T-helper 2 cell treated with Interferon-gamma antibody and Interleukin-4, amounts not matched to agents 5 μg/mL and 100 μg/mL, for 36 hours (primary cell): ENCODE measurements at regions not wholly inside any gene's neighbourhood (a gene's known extent, or its start where the extent isn't known, plus 50 kb on each side); places are given as distances from the start of the nearest gene placed in this dataset.
"Not testable (repeated sequence)": the region's sequence is repeated elsewhere in the genome, so short reads cannot be mapped to it uniquely, and the experiment has no call there.

Experiments used
- DNase-seq: peaks from one replicate; pipeline ENCODE4 v3.0.0; 2021; ENCODE audit warnings: low spot score
- H3K27ac Mint-ChIP-seq: one replicate; pipeline ENCODE4 v1.8.0; 2021; ENCODE audit warnings: mild to moderate bottlenecking, mixed read lengths
- H3K27me3 Mint-ChIP-seq: one replicate; pipeline ENCODE4 v1.8.0; 2021; ENCODE audit warnings: low read depth, mixed read lengths
- H3K36me3 Mint-ChIP-seq: one replicate; pipeline ENCODE4 v1.8.0; 2021; ENCODE audit warnings: low read depth, mixed read lengths
- H3K4me1 Mint-ChIP-seq: one replicate; pipeline ENCODE4 v1.8.0; 2021; ENCODE audit warnings: low read depth, mixed read lengths
- H3K4me3 Mint-ChIP-seq: one replicate; pipeline ENCODE4 v1.8.0; 2022; ENCODE audit warnings: mild to moderate bottlenecking, moderate library complexity, mixed read lengths
- H3K9me3 Mint-ChIP-seq: one replicate; pipeline ENCODE4 v1.8.0; 2021; ENCODE audit warnings: mixed read lengths

DNA sequence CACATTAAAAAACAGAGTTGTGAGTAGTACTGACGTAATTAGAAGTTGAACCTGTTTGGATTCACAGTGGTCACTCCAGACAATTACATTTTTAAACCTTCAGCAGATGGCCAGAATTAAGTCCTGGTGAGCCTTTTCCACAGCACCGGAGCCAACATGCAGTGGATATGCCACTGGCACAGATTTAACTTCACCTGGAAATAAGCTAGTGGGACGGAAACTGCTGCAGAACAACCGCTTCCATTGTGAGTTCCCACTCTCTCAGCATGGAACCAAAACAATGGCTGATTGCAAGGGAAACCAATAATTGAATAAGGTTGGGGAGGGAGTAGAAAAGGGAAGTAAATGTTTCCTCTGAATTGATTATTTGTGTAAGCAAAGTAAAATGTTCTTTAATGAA, 515.1 kb downstream of the STK39 start:
- H3K27me3 Mint-ChIP-seq: no peaks in the 10 kb centered on the region
- no peaks in the 10 kb centered on the region for H3K36me3 Mint-ChIP-seq
- no peaks in the 10 kb centered on the region for H3K9me3 Mint-ChIP-seq
- no peaks in the 10 kb centered on the region for H3K4me1 Mint-ChIP-seq
- H3K27ac Mint-ChIP-seq: no peak overlapping the region
- H3K4me3 Mint-ChIP-seq: no peak overlapping the region
- DNase-seq: no peak

- DNase-seq: no peak
- H3K36me3 Mint-ChIP-seq: no peaks in the 10 kb centered on the region
- no peaks in the 10 kb centered on the region for H3K9me3 Mint-ChIP-seq
- no peaks in the 10 kb centered on the region for H3K4me1 Mint-ChIP-seq
- H3K4me3 Mint-ChIP-seq: no peak overlapping the region
- H3K27me3 Mint-ChIP-seq: no peaks in the 10 kb centered on the region
- no peak overlapping the region for H3K27ac Mint-ChIP-seq
These were observed 517.5 kb downstream of the STK39 start for GRCh38 chr2:167729911-167730310.

DNA sequence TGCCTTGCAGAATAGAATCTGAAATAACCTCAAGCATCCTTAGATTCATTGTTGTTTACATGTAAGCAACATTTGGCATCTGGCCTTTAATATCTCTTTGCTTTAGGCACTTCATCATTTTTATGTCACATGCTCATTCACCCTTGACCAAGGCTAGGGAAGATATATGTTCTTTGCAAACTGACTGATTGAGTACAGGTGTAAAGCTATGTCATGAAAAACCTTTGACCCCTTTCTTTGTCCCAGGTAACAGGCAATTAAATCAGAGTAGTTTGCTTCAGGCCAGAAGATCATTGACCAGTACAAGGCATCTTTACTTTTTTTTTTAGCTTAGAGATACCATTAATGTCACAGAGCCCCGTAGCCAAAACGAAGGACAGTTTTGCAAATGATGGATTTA, 520.6 kb downstream of the STK39 start:
- H3K4me1 Mint-ChIP-seq: no peaks in the 10 kb centered on the region
- no peaks in the 10 kb centered on the region for H3K9me3 Mint-ChIP-seq
- H3K36me3 Mint-ChIP-seq: no peaks in the 10 kb centered on the region
- no peak for DNase-seq
- no peak overlapping the region for H3K4me3 Mint-ChIP-seq
- H3K27ac Mint-ChIP-seq: no peak overlapping the region
- H3K27me3 Mint-ChIP-seq: no peaks in the 10 kb centered on the region

- no peaks in the 10 kb centered on the region for H3K9me3 Mint-ChIP-seq
- H3K27ac Mint-ChIP-seq: no peak overlapping the region
- no peak overlapping the region for H3K4me3 Mint-ChIP-seq
- no peaks in the 10 kb centered on the region for H3K27me3 Mint-ChIP-seq
- no peaks in the 10 kb centered on the region for H3K36me3 Mint-ChIP-seq
- no peaks in the 10 kb centered on the region for H3K4me1 Mint-ChIP-seq
- no peak for DNase-seq
These were observed 525.8 kb downstream of the STK39 start for GRCh38 chr2:167721593-167721992.

DNA sequence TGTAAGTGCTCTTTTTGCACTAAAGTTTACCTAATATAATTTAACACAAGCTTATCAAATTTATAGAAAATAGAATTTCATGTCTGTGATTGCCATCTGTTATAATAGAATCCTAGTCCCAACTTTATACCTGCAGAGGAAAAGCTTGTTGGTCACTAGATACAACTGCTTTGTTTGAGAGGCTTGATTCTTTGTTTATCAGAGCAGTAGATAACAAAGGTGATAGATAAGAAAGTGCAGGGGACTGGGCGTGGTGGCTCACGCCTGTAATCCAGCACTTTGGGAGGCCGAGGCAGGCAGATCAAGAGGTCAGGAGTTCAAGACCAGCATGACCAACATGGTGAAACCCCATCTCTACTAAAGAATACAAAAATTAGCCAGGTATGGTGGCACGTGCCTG, 528.0 kb downstream of the STK39 start:
- no peak overlapping the region for H3K4me3 Mint-ChIP-seq
- DNase-seq: no peak
- H3K27ac Mint-ChIP-seq: no peak overlapping the region
- H3K9me3 Mint-ChIP-seq: no peaks in the 10 kb centered on the region
- H3K36me3 Mint-ChIP-seq: no peaks in the 10 kb centered on the region
- no peaks in the 10 kb centered on the region for H3K27me3 Mint-ChIP-seq
- H3K4me1 Mint-ChIP-seq: no peaks in the 10 kb centered on the region

- no peak overlapping the region for H3K4me3 Mint-ChIP-seq
- no peak overlapping the region for H3K27ac Mint-ChIP-seq
- H3K9me3 Mint-ChIP-seq: no peaks in the 10 kb centered on the region
- no peak for DNase-seq
- H3K36me3 Mint-ChIP-seq: no peaks in the 10 kb centered on the region
- H3K4me1 Mint-ChIP-seq: no peaks in the 10 kb centered on the region
- no peaks in the 10 kb centered on the region for H3K27me3 Mint-ChIP-seq
These were observed 528.8 kb downstream of the STK39 start for GRCh38 chr2:167718560-167718959.

- Mint-ChIP-seq H3K4me3 (no peak overlapping the region), H3K9me3 (no peaks in the 10 kb centered on the region)
These were observed 531.5 kb downstream of the STK39 start for GRCh38 chr2:167715932-167716331.

DNA sequence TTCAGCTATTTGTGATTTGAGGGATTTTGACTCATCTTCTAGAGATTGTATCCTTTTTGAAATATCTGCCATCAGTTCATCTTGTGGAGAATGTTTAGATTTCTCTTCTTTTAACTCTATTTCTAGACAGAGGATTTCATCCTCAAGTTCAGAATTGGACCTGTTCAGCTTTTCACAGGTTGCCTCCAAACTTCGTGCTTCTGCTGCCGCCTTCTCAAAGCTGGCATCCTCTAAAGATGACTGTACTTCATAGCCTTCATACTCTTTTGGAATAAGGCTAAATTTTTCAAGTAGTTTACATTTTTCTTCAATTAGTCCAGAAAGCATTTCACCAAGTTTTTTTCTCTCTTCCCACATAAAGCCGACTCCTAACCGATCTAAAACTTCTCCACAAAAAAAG, 531.9 kb downstream of the STK39 start:
- not testable (repeated sequence) for H3K36me3 Mint-ChIP-seq, H3K9me3 Mint-ChIP-seq, DNase-seq, H3K27ac Mint-ChIP-seq, H3K4me1 Mint-ChIP-seq, H3K27me3 Mint-ChIP-seq, H3K4me3 Mint-ChIP-seq

More at GRCh38 chr2:167715932-167716331, 531.5 kb downstream of the STK39 start:
- Mint-ChIP-seq H3K27ac (no peak overlapping the region), H3K27me3 (no peaks in the 10 kb centered on the region), H3K36me3 (no peaks in the 10 kb centered on the region), H3K4me1 (no peaks in the 10 kb centered on the region)
- DNase-seq: no peak

GRCh38 chr2:167712275-167712674, 535.1 kb downstream of the STK39 start:
- Mint-ChIP-seq H3K36me3 (no peaks in the 10 kb centered on the region), H3K27ac (no peak overlapping the region)

DNA sequence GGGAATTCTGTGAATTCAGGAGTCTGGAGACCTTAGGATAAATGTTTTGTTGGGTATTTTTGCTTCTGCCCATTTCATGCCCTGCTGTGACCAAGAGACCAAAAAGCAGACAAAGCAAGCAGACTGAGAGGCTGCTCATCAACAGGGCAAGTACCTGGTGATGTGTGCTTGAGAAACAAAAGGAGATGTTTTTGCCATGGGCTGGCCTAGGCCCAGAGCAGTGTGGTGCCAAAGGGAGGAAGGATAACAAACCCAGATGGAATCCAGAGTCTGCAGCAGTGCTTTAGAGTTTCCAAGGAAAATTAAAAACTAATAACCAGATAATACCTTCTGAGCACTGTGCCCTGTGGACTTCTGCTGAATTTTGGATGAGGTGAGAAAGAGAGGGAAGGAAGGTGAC, 538.4 kb downstream of the STK39 start:
- no peaks in the 10 kb centered on the region for H3K27me3 Mint-ChIP-seq
- H3K4me3 Mint-ChIP-seq: no peak overlapping the region
- no peaks in the 10 kb centered on the region for H3K4me1 Mint-ChIP-seq
- no peaks in the 10 kb centered on the region for H3K9me3 Mint-ChIP-seq
- H3K27ac Mint-ChIP-seq: no peak overlapping the region
- no peak for DNase-seq
- no peaks in the 10 kb centered on the region for H3K36me3 Mint-ChIP-seq

More at GRCh38 chr2:167712275-167712674, 535.1 kb downstream of the STK39 start:
- H3K4me3 Mint-ChIP-seq: no peak overlapping the region
- H3K27me3 Mint-ChIP-seq: no peaks in the 10 kb centered on the region
- no peak for DNase-seq
- no peaks in the 10 kb centered on the region for H3K9me3 Mint-ChIP-seq
- H3K4me1 Mint-ChIP-seq: no peaks in the 10 kb centered on the region

GRCh38 chr2:167706800-167707199, 540.6 kb downstream of the STK39 start:
- Mint-ChIP-seq H3K27ac (no peak overlapping the region), H3K9me3 (no peaks in the 10 kb centered on the region), H3K4me1 (no peaks in the 10 kb centered on the region), H3K27me3 (no peaks in the 10 kb centered on the region), H3K4me3 (no peak overlapping the region), H3K36me3 (no peaks in the 10 kb centered on the region)
- no peak for DNase-seq

DNA sequence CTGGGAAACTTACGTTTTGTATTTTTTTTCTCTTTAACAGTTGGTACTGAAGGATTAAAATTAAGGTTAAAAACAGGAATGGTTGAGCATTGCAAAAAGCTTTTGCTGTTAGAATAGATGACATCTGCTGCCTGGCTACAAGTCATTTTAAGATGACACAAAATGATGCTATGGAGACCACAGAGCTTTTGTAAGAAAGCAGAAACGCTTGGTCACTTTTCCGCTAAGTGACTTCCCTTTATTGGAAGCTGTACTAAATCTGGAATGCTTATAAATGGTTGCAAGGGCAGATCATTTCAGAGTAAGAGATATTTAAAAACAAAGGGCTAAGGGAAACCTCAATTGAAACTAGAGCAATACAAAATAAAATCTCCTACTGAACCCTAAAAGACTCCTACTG, 544.0 kb downstream of the STK39 start:
- Mint-ChIP-seq H3K9me3 (no peaks in the 10 kb centered on the region), H3K27ac (no peak overlapping the region), H3K4me3 (no peak overlapping the region), H3K36me3 (no peaks in the 10 kb centered on the region), H3K27me3 (no peaks in the 10 kb centered on the region), H3K4me1 (no peaks in the 10 kb centered on the region)
- DNase-seq: no peak

- Mint-ChIP-seq H3K4me3 (no peak overlapping the region), H3K27me3 (no peaks in the 10 kb centered on the region), H3K36me3 (no peaks in the 10 kb centered on the region), H3K4me1 (no peaks in the 10 kb centered on the region), H3K9me3 (no peaks in the 10 kb centered on the region), H3K27ac (no peak overlapping the region)
- no peak for DNase-seq
These were observed 545.2 kb downstream of the STK39 start for GRCh38 chr2:167702227-167702626.

DNA sequence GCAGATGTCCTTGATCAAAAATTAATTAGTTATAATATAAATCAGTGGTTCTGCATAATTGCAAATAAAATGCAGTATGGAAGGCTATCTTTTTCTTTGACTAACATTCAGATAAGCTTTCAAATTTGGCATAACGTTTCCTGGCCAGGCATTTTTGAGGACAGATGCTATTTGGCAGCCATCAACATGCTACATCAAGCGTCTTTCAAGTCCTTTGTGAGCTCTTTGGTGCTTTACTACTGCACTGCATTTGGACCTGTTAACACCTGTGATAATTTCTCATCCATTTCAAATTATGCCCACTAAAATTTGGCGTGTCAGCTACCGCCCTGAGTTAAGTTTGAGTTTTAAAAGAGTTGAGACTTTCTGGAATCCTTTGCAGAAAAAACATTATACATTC, 545.7 kb downstream of the STK39 start:
- DNase-seq: no peak

GRCh38 chr2:167697948-167698347, 549.4 kb downstream of the STK39 start:
- Mint-ChIP-seq H3K36me3 (no peaks in the 10 kb centered on the region), H3K27me3 (no peaks in the 10 kb centered on the region), H3K4me1 (no peaks in the 10 kb centered on the region), H3K4me3 (no peak overlapping the region), H3K9me3 (no peaks in the 10 kb centered on the region), H3K27ac (no peak overlapping the region)
- DNase-seq: no peak

More for the DNA sequence above, 545.7 kb downstream of the STK39 start:
- Mint-ChIP-seq H3K27me3 (no peaks in the 10 kb centered on the region), H3K4me3 (no peak overlapping the region), H3K36me3 (no peaks in the 10 kb centered on the region), H3K4me1 (no peaks in the 10 kb centered on the region), H3K9me3 (no peaks in the 10 kb centered on the region), H3K27ac (no peak overlapping the region)
